ENCODE measurements at regions not wholly inside any gene's neighbourhood (a gene's known extent, or its start where the extent isn't known, plus 50 kb on each side); places are given as distances from the start of the nearest gene placed in this dataset.

GRCh38 chr5:2138896-2139295 is 256.2 kb upstream of the IRX4 start:
- DNase-seq, result no peak
- Histone ChIP-seq H3K27me3 (ENCODE audit: insufficient read depth in 3 of 3, low read length in 2 of 3) (peaks cover 0 to 7% (median 0%) of the 10 kb centered on the region in 3 donors), H3K4me3 (no peak overlapping the region), H3K27ac (no peak overlapping the region), H3K9me3 (no peaks in the 10 kb centered on the region), H3K36me3 (ENCODE audit: insufficient read depth in 1 of 2, low read depth in 1 of 2) (no peaks in the 10 kb centered on the region), H3K4me1 (no peaks in the 10 kb centered on the region)
- intact Hi-C loops (cut with DNase I), result no loop called here
- TF ChIP-seq CTCF (IDR thresholded peaks at IDR 0.05), result no peak
- no peak for ATAC-seq
- WGBS, 3 donors, result 76 to 83% (median 83%) methylated on average over 12 of the region's 12 CpGs

GRCh38 chr5:2137444-2138050 is 254.8 kb upstream of the IRX4 start:
- intact Hi-C loops (cut with DNase I), result no loop called here
- no peak overlapping the region for H3K27ac ChIP-seq
- no peak for ATAC-seq

DNA sequence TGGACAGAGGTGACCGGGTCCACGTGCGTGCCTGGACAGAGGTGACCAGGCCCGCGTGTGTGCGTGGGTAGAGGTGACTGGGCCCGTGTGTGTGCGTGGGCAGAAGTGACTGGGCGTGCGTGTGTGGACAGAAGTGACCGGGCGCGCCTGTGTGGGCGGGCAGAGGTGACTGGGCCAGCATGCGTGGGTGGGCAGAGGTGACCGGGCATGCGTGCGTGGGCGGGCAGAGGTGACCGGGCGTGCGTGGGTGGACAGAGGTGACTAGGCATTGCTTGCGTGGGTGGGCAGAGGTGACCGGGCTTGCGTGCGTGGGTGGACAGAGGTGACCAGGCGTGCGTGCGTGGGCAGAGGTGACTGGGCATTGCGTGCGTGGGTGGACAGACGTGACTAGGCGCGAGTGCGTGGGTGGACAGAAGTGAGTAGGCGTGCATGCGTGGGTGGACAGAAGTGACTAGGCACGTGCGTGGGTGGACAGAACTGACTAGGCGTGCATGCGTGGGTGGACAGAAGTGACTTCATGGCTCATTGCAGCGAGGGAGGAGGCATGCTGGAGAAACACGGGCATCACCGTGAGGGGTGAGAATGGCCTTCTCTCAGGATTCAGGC is 254.1 kb upstream of the IRX4 start:
- no peaks in the 10 kb centered on the region for H3K4me1 ChIP-seq
- no peaks in the 10 kb centered on the region for H3K9me3 ChIP-seq
- no peak overlapping the region for H3K4me3 ChIP-seq
- DNase-seq, result no peak
- no peak for TF ChIP-seq CTCF (IDR thresholded peaks at IDR 0.05)
- ATAC-seq, result no peak
- WGBS, 3 donors, result 89 to 93% (median 92%) methylated on average over 44 of the region's 44 CpGs
- no peaks in the 10 kb centered on the region for H3K36me3 ChIP-seq (ENCODE audit: insufficient read depth in 1 of 2, low read depth in 1 of 2)
- intact Hi-C loops (cut with DNase I), result no loop called here
- no peak overlapping the region for H3K27ac ChIP-seq
- peaks cover 0 to 7% (median 0%) of the 10 kb centered on the region in 3 donors for H3K27me3 ChIP-seq (ENCODE audit: insufficient read depth in 3 of 3, low read length in 2 of 3)

More at GRCh38 chr5:2137444-2138050, 254.8 kb upstream of the IRX4 start:
- Histone ChIP-seq H3K4me3 (no peak overlapping the region), H3K36me3 (ENCODE audit: insufficient read depth in 1 of 2, low read depth in 1 of 2) (no peaks in the 10 kb centered on the region), H3K4me1 (no peaks in the 10 kb centered on the region), H3K27me3 (ENCODE audit: insufficient read depth in 3 of 3, low read length in 2 of 3) (peaks cover 0 to 7% (median 0%) of the 10 kb centered on the region in 3 donors), H3K9me3 (no peaks in the 10 kb centered on the region)
- no peak for DNase-seq
- WGBS, 3 donors, result 94% methylated on average over 21 of the region's 21 CpGs
- no peak for TF ChIP-seq CTCF (IDR thresholded peaks at IDR 0.05)

DNA sequence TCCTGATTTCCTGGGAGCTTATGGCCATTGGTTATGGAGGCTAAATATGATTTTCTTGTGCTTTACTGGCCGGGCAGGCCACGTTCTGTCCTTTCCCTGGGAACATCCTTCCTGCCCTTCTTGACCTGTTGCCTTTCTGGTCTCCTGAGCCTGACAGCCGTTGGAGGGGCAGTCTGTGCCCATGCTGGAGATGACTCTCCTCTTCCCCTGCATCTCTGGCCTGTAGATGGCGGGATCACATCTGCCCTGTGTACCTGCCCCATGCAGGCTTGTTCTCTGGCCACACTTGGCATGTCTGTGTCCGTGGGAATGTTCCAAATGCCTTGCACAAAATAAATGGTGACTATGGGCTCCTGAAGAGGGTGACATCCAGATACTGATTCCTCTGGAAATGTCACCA is 253.1 kb upstream of the IRX4 start:
- no peak for ATAC-seq
- H3K27ac ChIP-seq, result no peak overlapping the region
- H3K9me3 ChIP-seq, result no peaks in the 10 kb centered on the region
- H3K4me3 ChIP-seq, result no peak overlapping the region
- H3K4me1 ChIP-seq, result no peaks in the 10 kb centered on the region
- no peak for TF ChIP-seq CTCF (IDR thresholded peaks at IDR 0.05)
- H3K27me3 ChIP-seq (ENCODE audit: insufficient read depth in 3 of 3, low read length in 2 of 3), result peaks cover 0 to 7% (median 3%) of the 10 kb centered on the region in 3 donors
- no peak for DNase-seq
- WGBS, 3 donors, result 24 to 35% (median 29%) methylated on average over 5 of the region's 5 CpGs
- H3K36me3 ChIP-seq (ENCODE audit: insufficient read depth in 1 of 2, low read depth in 1 of 2), result no peaks in the 10 kb centered on the region
- intact Hi-C loops (cut with DNase I), result no loop called here

GRCh38 chr5:2135354-2135753 is 252.6 kb upstream of the IRX4 start:
- 32 to 50% (median 41%) methylated on average over 8 of the region's 8 CpGs for WGBS, 3 donors
- no peaks in the 10 kb centered on the region for H3K4me1 ChIP-seq
- no peaks in the 10 kb centered on the region for H3K36me3 ChIP-seq (ENCODE audit: insufficient read depth in 1 of 2, low read depth in 1 of 2)
- ATAC-seq (no peak), DNase-seq (no peak)
- intact Hi-C loops (cut with DNase I), result no loop called here
- TF ChIP-seq CTCF (IDR thresholded peaks at IDR 0.05), result no peak
- no peak overlapping the region for H3K27ac ChIP-seq
- H3K9me3 ChIP-seq, result no peaks in the 10 kb centered on the region
- H3K27me3 ChIP-seq (ENCODE audit: insufficient read depth in 3 of 3, low read length in 2 of 3), result peaks cover 0 to 11% (median 3%) of the 10 kb centered on the region in 3 donors
- H3K4me3 ChIP-seq, result no peak overlapping the region
